Suprapubic skin (tissue), 4 donors: ENCODE measurements at regions not wholly inside any gene's neighbourhood (a gene's known extent, or its start where the extent isn't known, plus 50 kb on each side); places are given as distances from the start of the nearest gene placed in this dataset.

Experiments used
- DNase-seq, 2 donors: peaks; one replicate each; pipeline ENCODE4 v3.0.0-alpha.2; 2019; ENCODE audit warnings: low spot score in 2 of 2
- H3K27ac ChIP-seq: fragments of 200-600 bp; sonication (generic); one replicate; pipeline ENCODE4 v1.5.1; 2019
- H3K27me3 ChIP-seq: fragments of 200-600 bp; sonication (generic); one replicate; pipeline ENCODE4 v1.5.1; 2019
- H3K36me3 ChIP-seq: fragments of 200-600 bp; sonication (generic); one replicate; pipeline ENCODE4 v1.5.1; 2019
- H3K4me1 ChIP-seq: fragments of 200-600 bp; sonication (generic); one replicate; pipeline ENCODE4 v1.5.1; 2019
- H3K4me3 ChIP-seq: fragments of 200-600 bp; sonication (generic); one replicate; pipeline ENCODE4 v1.5.1; 2019; ENCODE audit warnings: mild to moderate bottlenecking
- H3K9me3 ChIP-seq: fragments of 200-600 bp; sonication (generic); one replicate; pipeline ENCODE4 v1.5.1; 2019
- CTCF ChIP-seq, 2 donors: fragments of 200-600 bp in 1 of 2; fragments of 450-650 bp in 1 of 2; sonication (generic) in 1 of 2; IDR thresholded peaks; one replicate each; pipeline ENCODE4 v1.5.1; 2016 to 2019; ENCODE audit warnings: antibody characterized with exemption in 2 of 2, mild to moderate bottlenecking in 1 of 2, moderate library complexity in 1 of 2
- EP300 ChIP-seq: sonication (generic); formaldehyde crosslinking; IDR thresholded peaks from one replicate; pipeline ENCODE4 v1.6.1; 2017; ENCODE audit warnings: antibody characterized with exemption
- POLR2A ChIP-seq, 2 donors: fragments of 450-650 bp; IDR thresholded peaks; one replicate each; pipeline ENCODE4 v1.6.1; 2017; ENCODE audit warnings: antibody characterized with exemption in 2 of 2, mild to moderate bottlenecking in 2 of 2, moderate library complexity in 2 of 2
- POLR2AphosphoS5 ChIP-seq, 3 donors: sonication (generic); formaldehyde crosslinking; IDR thresholded peaks; one replicate each; pipeline ENCODE4 v1.6.1; 2017; ENCODE audit warnings: antibody characterized with exemption in 3 of 3
- WGBS: methylation state at CpG from one replicate; pipeline ENCODE4 v1.1.5; 2018; 5-methylcytosine and 5-hydroxymethylcytosine counted together

DNA sequence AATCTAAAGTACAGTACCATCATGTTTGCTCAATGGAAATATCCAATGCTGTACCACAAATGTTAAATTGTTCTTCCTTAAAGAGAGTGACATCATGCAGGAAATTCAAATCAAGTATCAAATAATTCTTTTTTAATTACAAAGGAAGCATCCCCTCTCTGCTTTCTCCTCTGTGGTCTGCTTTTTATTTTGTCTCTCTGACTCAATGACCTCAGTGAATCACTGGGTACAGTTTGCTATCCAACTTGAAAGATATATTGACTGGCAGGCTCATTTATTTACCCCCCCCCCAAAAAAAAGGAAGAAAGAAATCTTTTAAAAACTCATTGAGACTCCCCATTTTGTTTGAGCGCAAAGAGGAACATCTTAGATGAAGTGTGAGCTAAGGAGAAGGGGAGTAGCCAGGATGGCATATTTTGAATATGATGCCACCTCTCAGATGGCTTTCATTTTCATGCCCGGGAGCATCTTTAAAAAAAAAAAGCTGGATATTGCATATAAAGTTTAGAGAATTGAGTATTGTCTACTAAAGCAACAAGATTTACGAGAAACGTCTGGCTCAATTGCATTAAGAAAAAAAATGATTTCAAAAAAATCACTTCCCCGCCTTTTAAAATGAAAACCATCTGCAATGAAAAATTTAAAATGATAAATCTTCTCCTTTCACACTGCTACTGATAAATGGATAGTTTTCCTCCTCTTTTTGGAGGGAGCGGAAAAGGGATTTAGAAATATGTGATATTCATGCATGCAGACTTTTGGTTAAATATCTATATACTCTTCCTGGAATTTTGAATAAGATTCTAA, 307.1 kb upstream of the DPH6 start:
- 37% methylated on average over 6 of the region's 6 CpGs for WGBS
- H3K4me1 ChIP-seq, result no peaks in the 10 kb centered on the region
- TF ChIP-seq EP300 (no peak), CTCF (IDR thresholded peaks at IDR 0.05) (no peak), POLR2A (IDR thresholded peaks at IDR 0.05) (no peak), POLR2AphosphoS5 (IDR thresholded peaks at IDR 0.05) (no peak)

DNA sequence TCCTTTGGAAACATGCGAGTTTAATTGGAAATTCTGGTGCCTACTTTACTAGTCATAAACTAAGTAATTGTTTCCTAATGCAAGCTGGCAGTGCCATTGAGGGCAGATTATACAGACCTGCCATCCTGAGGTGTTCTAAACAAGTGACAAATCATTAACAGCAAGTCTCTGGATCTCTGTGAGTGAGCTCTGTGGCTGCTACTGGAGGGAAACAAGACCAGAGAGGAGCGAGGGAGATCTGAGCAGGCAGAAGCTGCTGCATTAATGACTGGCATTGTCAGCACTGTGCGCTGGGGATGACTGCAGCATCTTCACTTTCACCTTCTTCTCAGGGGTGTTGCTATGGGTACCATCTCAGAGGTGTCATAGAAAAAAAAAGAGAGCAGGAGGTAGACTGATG, 308.4 kb upstream of the DPH6 start:
- H3K27me3 ChIP-seq, result no peaks in the 10 kb centered on the region
- H3K36me3 ChIP-seq, result no peaks in the 10 kb centered on the region
- H3K4me3 ChIP-seq, result no peak overlapping the region
- WGBS, result 96% methylated on average over 3 of the region's 3 CpGs
- H3K4me1 ChIP-seq, result no peaks in the 10 kb centered on the region
- TF ChIP-seq EP300 (no peak), POLR2AphosphoS5 (IDR thresholded peaks at IDR 0.05) (no peak), POLR2A (IDR thresholded peaks at IDR 0.05) (no peak), CTCF (IDR thresholded peaks at IDR 0.05) (no peak)
- no peaks in the 10 kb centered on the region for H3K9me3 ChIP-seq
- DNase-seq, result no peak
- H3K27ac ChIP-seq, result no peak overlapping the region

More for the DNA sequence above, 307.1 kb upstream of the DPH6 start:
- no peak overlapping the region for H3K27ac ChIP-seq
- no peak overlapping the region for H3K4me3 ChIP-seq
- no peak for DNase-seq
- no peaks in the 10 kb centered on the region for H3K27me3 ChIP-seq
- H3K9me3 ChIP-seq, result no peaks in the 10 kb centered on the region
- no peaks in the 10 kb centered on the region for H3K36me3 ChIP-seq

DNA sequence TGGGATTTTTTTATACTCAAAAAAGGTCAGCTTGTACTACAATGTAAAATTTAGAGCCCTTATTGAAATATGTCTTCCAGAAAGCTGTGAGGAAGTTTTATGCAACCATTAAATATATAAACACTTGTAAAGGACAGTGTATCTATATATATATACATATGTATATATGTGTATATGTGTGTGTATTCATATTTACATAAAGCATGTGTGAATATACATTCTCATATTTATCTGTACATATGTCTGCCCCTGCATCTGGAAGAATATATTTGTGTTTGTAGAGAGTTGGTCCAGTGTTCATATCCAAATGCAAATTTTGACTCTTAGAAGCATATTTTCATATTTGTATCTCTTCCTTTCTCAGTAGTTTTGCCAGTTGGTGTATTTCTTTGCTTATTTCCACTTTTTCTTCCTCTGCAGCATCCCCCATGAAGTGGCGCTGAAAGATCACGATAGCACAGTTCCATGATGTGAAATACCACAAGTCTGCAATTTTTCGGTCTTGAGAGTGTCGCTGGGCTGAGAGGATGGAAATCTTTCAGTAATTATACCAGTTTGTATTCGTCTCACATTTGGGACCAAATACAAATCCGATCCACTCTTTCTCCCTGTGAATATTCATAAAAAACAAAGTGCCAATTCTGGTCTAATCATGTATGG, 311.7 kb upstream of the DPH6 start:
- Histone ChIP-seq H3K9me3 (no peaks in the 10 kb centered on the region), H3K27ac (no peak overlapping the region), H3K4me1 (no peaks in the 10 kb centered on the region), H3K4me3 (no peak overlapping the region), H3K27me3 (no peaks in the 10 kb centered on the region), H3K36me3 (no peaks in the 10 kb centered on the region)
- 89% methylated on average over 6 of the region's 6 CpGs for WGBS
- no peak for TF ChIP-seq EP300
- TF ChIP-seq POLR2AphosphoS5 (IDR thresholded peaks at IDR 0.05), result no peak
- no peak for TF ChIP-seq POLR2A (IDR thresholded peaks at IDR 0.05)
- no peak for TF ChIP-seq CTCF (IDR thresholded peaks at IDR 0.05)
- DNase-seq, result no peak

DNA sequence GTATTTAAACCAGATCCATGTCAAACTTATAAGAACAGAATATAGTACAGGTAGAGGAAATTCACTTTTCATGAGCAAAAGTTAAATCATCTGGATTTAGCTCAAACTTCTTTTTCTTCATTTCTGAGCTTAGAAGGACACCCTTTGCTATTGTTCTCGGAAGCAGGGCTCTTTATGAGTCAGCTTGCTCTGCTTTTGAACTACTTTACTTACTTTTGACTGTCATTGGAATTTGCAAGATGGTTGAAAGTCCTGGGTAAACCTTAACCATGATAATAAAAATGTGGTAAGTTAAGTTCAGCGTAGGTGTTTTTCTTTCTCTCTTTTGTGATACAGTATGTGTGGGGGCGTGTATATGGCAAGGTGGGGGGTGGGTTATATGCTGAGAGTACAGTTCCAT, 312.7 kb upstream of the DPH6 start:
- 85% methylated on average over 3 of the region's 3 CpGs for WGBS
- no peaks in the 10 kb centered on the region for H3K9me3 ChIP-seq
- H3K4me3 ChIP-seq, result no peak overlapping the region
- TF ChIP-seq POLR2A (IDR thresholded peaks at IDR 0.05), result no peak
- no peak for TF ChIP-seq EP300
- no peak for TF ChIP-seq POLR2AphosphoS5 (IDR thresholded peaks at IDR 0.05)
- no peak for TF ChIP-seq CTCF (IDR thresholded peaks at IDR 0.05)
- no peaks in the 10 kb centered on the region for H3K36me3 ChIP-seq
- no peak overlapping the region for H3K27ac ChIP-seq
- no peaks in the 10 kb centered on the region for H3K4me1 ChIP-seq
- DNase-seq, result no peak
- H3K27me3 ChIP-seq, result no peaks in the 10 kb centered on the region

- TF ChIP-seq EP300, result no peak
- TF ChIP-seq CTCF (IDR thresholded peaks at IDR 0.05), result no peak
- no peak for TF ChIP-seq POLR2AphosphoS5 (IDR thresholded peaks at IDR 0.05)
- TF ChIP-seq POLR2A (IDR thresholded peaks at IDR 0.05), result no peak
- H3K9me3 ChIP-seq, result no peaks in the 10 kb centered on the region
- no peak for DNase-seq
- H3K4me1 ChIP-seq, result no peaks in the 10 kb centered on the region
- no peak overlapping the region for H3K27ac ChIP-seq
- H3K4me3 ChIP-seq, result no peak overlapping the region
- WGBS, result 96% methylated on average over 2 of the region's 2 CpGs
- H3K36me3 ChIP-seq, result no peaks in the 10 kb centered on the region
- H3K27me3 ChIP-seq, result no peaks in the 10 kb centered on the region
Observed at GRCh38 chr15:35863655-35864054, 317.7 kb upstream of the DPH6 start.
